Testis (tissue), 2 donors: ENCODE measurements at regions not wholly inside any gene's neighbourhood (a gene's known extent, or its start where the extent isn't known, plus 50 kb on each side); places are given as distances from the start of the nearest gene placed in this dataset.

Source experiments
- POLR2A ChIP-seq: fragments of 450-650 bp; IDR thresholded peaks from one replicate; pipeline ENCODE4 v1.6.1; 2017; ENCODE audit warnings: antibody characterized with exemption, mild to moderate bottlenecking, moderate library complexity
- TF ChIP-seq, protein P1 (sequence below), 3 experiments: fragments of 450-650 bp in 2 of 3; fragments of 200-600 bp in 1 of 3; sonication (generic) in 1 of 3; IDR thresholded peaks; one replicate each; pipeline ENCODE4 v1.5.1; 2016 to 2019; ENCODE audit warnings: antibody characterized with exemption in 3 of 3, mild to moderate bottlenecking in 2 of 3, moderate library complexity in 1 of 3

DNA sequence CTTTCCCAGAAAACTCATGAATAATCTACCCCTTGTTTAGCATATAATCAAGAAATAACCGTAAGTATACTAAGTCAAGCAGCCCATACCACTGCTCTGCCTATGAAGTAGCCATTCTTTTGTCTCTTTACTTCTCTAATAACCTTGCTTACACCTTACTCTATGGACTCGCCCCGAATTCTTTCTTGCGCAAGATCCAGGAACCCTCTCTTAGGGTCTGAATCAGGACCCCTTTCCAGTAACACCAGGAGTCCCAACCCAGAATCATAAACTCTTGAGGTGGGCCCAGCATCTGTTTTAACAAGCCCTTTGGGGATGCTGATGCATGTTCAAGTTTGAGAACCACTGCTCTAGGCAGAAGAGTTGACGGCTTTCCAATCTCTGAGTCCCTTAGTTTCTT is 119.6 kb downstream of the BEND2 start:
- TF ChIP-seq, protein P1, sequence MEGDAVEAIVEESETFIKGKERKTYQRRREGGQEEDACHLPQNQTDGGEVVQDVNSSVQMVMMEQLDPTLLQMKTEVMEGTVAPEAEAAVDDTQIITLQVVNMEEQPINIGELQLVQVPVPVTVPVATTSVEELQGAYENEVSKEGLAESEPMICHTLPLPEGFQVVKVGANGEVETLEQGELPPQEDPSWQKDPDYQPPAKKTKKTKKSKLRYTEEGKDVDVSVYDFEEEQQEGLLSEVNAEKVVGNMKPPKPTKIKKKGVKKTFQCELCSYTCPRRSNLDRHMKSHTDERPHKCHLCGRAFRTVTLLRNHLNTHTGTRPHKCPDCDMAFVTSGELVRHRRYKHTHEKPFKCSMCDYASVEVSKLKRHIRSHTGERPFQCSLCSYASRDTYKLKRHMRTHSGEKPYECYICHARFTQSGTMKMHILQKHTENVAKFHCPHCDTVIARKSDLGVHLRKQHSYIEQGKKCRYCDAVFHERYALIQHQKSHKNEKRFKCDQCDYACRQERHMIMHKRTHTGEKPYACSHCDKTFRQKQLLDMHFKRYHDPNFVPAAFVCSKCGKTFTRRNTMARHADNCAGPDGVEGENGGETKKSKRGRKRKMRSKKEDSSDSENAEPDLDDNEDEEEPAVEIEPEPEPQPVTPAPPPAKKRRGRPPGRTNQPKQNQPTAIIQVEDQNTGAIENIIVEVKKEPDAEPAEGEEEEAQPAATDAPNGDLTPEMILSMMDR (IDR thresholded peaks at IDR 0.05): no peak
- no peak for TF ChIP-seq POLR2A
